Kidney (tissue), 13 donors: ENCODE measurements at regions not wholly inside any gene's neighbourhood (a gene's known extent, or its start where the extent isn't known, plus 50 kb on each side); places are given as distances from the start of the nearest gene placed in this dataset.
A peak's percentile ranks its signal among the peaks of the same experiment; 100 is the strongest.

Experiments
- DNase-seq, 5 donors: peaks; one replicate each; pipeline ENCODE4 v3.0.0-alpha.2; 2013 to 2020
- FAIRE-seq: peaks from 2 replicates; lab custom pipeline; 2012; peaks lifted over from hg19 to GRCh38; lab: Jason Lieb, UNC
- H3K27ac ChIP-seq, 2 donors: one replicate each; pipeline ENCODE4 v1.7.0; 2013; ENCODE audit warnings: low read depth in 2 of 2, low read length in 2 of 2, inconsistent platforms in 1 of 2
- H3K27me3 ChIP-seq: one replicate; pipeline ENCODE4 v1.7.1; 2013; ENCODE audit warnings: low read length, inconsistent platforms; ENCODE audit not compliant: control insufficient read depth, insufficient read depth
- H3K36me3 ChIP-seq, 3 donors: one replicate each; pipeline versions ENCODE4 v1.7.0 to v1.7.1; 2013; ENCODE audit warnings: low read length in 3 of 3, control low read depth in 1 of 3, inconsistent platforms in 1 of 3; ENCODE audit not compliant: insufficient read depth in 3 of 3, control insufficient read depth in 2 of 3
- H3K4me1 ChIP-seq, 3 donors: one replicate each; pipeline versions ENCODE4 v1.7.0 to v1.7.1; 2013; ENCODE audit warnings: low read length in 3 of 3, inconsistent platforms in 1 of 3, low read depth in 1 of 3; ENCODE audit not compliant: control insufficient read depth in 2 of 3, insufficient read depth in 2 of 3
- H3K4me3 ChIP-seq, 3 donors: one replicate each; pipeline versions ENCODE4 v1.7.0 to v1.8.1; 2013; ENCODE audit warnings: low read length in 3 of 3, control low read depth in 1 of 3, inconsistent platforms in 1 of 3
- H3K9ac ChIP-seq, 3 donors: one replicate each; pipeline versions ENCODE4 v1.7.0 to v1.7.1; 2013; ENCODE audit warnings: low read length in 3 of 3, control low read depth in 1 of 3, inconsistent platforms in 1 of 3
- H3K9me3 ChIP-seq, 3 donors: one replicate each; pipeline versions ENCODE4 v1.7.0 to v1.7.1; 2013; ENCODE audit warnings: low read length in 3 of 3, control low read depth in 1 of 3, inconsistent platforms in 1 of 3; ENCODE audit not compliant: control insufficient read depth in 2 of 3, insufficient read depth in 1 of 3
- CTCF ChIP-seq: IDR thresholded peaks from 3 replicates; pipeline ENCODE4 v1.5.1; 2012; ENCODE audit warnings: mild to moderate bottlenecking, moderate library complexity, borderline replicate concordance; ENCODE audit not compliant: insufficient read depth; ENCODE audit errors: extremely low read depth
- intact Hi-C: fragments of 100-400 bp; cut with DNase I; formaldehyde crosslinking; loops from one replicate; pipeline ENCODE4 v1.11.1; 2022
- donor health status: control.
- donor health status: control.
- donor health status: control.
- donor health status: control.
- donor health status: control.
- donor health status: DM: yes; HTN: yes; CAD: no.
- donor health status: Normal renal cell carcinoma (clear cell type).

DNA sequence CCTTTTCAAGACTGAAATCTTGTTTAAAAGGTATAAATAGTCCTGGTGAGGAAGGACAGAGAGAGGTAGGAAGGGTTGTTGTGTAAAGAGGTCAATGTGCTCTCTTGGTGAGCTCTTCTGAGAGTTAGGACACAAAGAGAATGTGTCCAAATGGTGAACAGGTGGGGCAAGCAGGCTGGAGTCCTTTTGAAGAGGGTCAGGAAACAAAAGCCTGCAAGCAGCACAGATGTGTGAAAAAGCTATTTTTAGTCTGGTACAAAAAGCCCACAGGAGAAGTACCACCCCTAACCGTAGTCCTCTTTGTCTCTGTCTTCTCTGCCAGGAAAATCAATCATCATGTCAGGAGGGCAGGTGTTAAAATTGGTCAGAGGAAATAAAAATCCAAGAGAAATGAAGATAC is 54.4 kb upstream of the SYN3 start:
- Histone ChIP-seq H3K27me3 (no peaks in the 10 kb centered on the region), H3K9me3 (no peaks in the 10 kb centered on the region), H3K4me1 (no peaks in the 10 kb centered on the region), H3K27ac (no peak overlapping the region), H3K4me3 (no peak overlapping the region), H3K36me3 (no peaks in the 10 kb centered on the region), H3K9ac (no peak overlapping the region)
- DNase-seq (peak in 2 of 5 donors; percentile 27 to 30), FAIRE-seq (no peak)
- intact Hi-C loops, result no loop called here
- no peak for TF ChIP-seq CTCF

- intact Hi-C loops, result no loop called here
- peak in 2 of 5 donors; percentile 21 to 44 for DNase-seq
- no peak for FAIRE-seq
Measured at GRCh38 chr22:33111491-33111890, 53.3 kb upstream of the SYN3 start.

GRCh38 chr22:33110562-33111163 is 52.5 kb upstream of the SYN3 start:
- no peaks in the 10 kb centered on the region for H3K36me3 ChIP-seq
- FAIRE-seq, result no peak
- no peak overlapping the region for H3K27ac ChIP-seq
- DNase-seq, result no peak
- H3K4me1 ChIP-seq, result no peaks in the 10 kb centered on the region
- no peak overlapping the region for H3K9ac ChIP-seq
- intact Hi-C loops, result no loop called here
- H3K27me3 ChIP-seq, result no peaks in the 10 kb centered on the region
- TF ChIP-seq CTCF, result no peak
- H3K9me3 ChIP-seq, result no peaks in the 10 kb centered on the region
- H3K4me3 ChIP-seq, result no peak overlapping the region

More at GRCh38 chr22:33111491-33111890, 53.3 kb upstream of the SYN3 start:
- Histone ChIP-seq H3K9ac (no peak overlapping the region), H3K9me3 (no peaks in the 10 kb centered on the region), H3K36me3 (no peaks in the 10 kb centered on the region), H3K4me1 (no peaks in the 10 kb centered on the region), H3K27me3 (no peaks in the 10 kb centered on the region), H3K4me3 (no peak overlapping the region), H3K27ac (no peak overlapping the region)
- TF ChIP-seq CTCF, result no peak
